Ishikawa (cell line): ENCODE measurements at regions not wholly inside any gene's neighbourhood (a gene's known extent, or its start where the extent isn't known, plus 50 kb on each side); places are given as distances from the start of the nearest gene placed in this dataset.

ENCODE experiments used
- CEBPB ChIP-seq: IDR thresholded peaks from 2 replicates; pipeline ENCODE4 v1.6.1; 2012
- EP300 ChIP-seq: IDR thresholded peaks from 2 replicates; pipeline ENCODE4 v1.6.1; 2012; ENCODE audit warnings: borderline replicate concordance
- MAX ChIP-seq: IDR thresholded peaks from 2 replicates; pipeline ENCODE4 v1.6.1; 2012
- TAF1 ChIP-seq: IDR thresholded peaks from 2 replicates; pipeline ENCODE4 v1.6.1; 2012; ENCODE audit warnings: low read depth, mild to moderate bottlenecking
- YY1 ChIP-seq: IDR thresholded peaks from 2 replicates; pipeline ENCODE4 v1.6.1; 2012; ENCODE audit warnings: low read depth

GRCh38 chr5:113778147-113778546 lies 264.7 kb downstream of the YTHDC2 start:
- TF ChIP-seq YY1 (no peak), MAX (no peak), EP300 (no peak), CEBPB (no peak), TAF1 (no peak)
